HCT116 (cell line): ENCODE measurements at regions not wholly inside any gene's neighbourhood (a gene's known extent, or its start where the extent isn't known, plus 50 kb on each side); places are given as distances from the start of the nearest gene placed in this dataset.
"Not testable (repeated sequence)": the region's sequence is repeated elsewhere in the genome, so short reads cannot be mapped to it uniquely, and the experiment has no call there.

Experiments
- ATAC-seq: fragments of 200-7000 bp; cut with Tn5 transposase; 2 replicates; pipeline ENCODE4 v1.9.1; 2020; ENCODE audit warnings: mild to moderate bottlenecking, moderate library complexity
- BruUV-seq: library from RNA; stranded (reverse); fragments of 400-500 nt; replicated peaks from 2 replicates; lab custom pipeline; 2021; lab: Mats Ljungman, UMichigan
- CTCF ChIA-PET: fragments of 300-600 bp; sonication (Branson Sonifier 250); formaldehyde crosslinking; loops from one replicate; lab custom pipeline; 2021; ENCODE audit warnings: antibody characterized with exemption; lab: Charles Lee
- POLR2A ChIA-PET: fragments of 300-600, 350-600 bp; sonication (Branson Sonifier 250); formaldehyde crosslinking; loops from one replicate; lab custom pipeline; 2021; ENCODE audit warnings: antibody characterized with exemption; lab: Charles Lee
- RAD21 ChIA-PET, 2 experiments: fragments of 300-600 bp; sonication (Branson Sonifier 250); formaldehyde crosslinking; loops; one replicate each; lab custom pipeline; 2023; ENCODE audit warnings: low total read pairs in 2 of 2; ENCODE audit not compliant: uncharacterized antibody in 2 of 2, unreplicated experiment in 2 of 2, low non-redundant PET in 1 of 2; lab: Charles Lee
- DNase-seq: peaks from one replicate; pipeline ENCODE4 v3.0.0-alpha.2; 2010; ENCODE audit warnings: low read depth, low spot score
- H2AFZ ChIP-seq: fragments of 200-600 bp; shearing (Covaris generic), sonication (generic); 2 replicates; pipeline ENCODE4 v1.6.1; 2017; ENCODE audit warnings: low read depth, mixed run types, mixed read lengths, antibody characterized with exemption, low read length; ENCODE audit not compliant: poor library complexity, severe bottlenecking
- H3K27ac ChIP-seq: 2 replicates; pipeline ENCODE4 v1.5.1; 2012; ENCODE audit warnings: low read depth, low read length
- H3K27me3 ChIP-seq: fragments of 200-600 bp; sonication (generic); 2 replicates; pipeline ENCODE4 v1.6.1; 2016; ENCODE audit warnings: mixed run types, low read length, mixed read lengths; ENCODE audit not compliant: insufficient read depth
- H3K36me3 ChIP-seq, 2 experiments: fragments of 200-500 bp in 1 of 2; fragments of 200-600 bp in 1 of 2; sonication (Bioruptor generic) in 1 of 2; sonication (generic) in 1 of 2; 2 replicates each; pipeline versions ENCODE4 v1.5.1 to v1.6.1; 2014 to 2016; ENCODE audit warnings: low read length in 2 of 2, inconsistent platforms in 1 of 2, mixed read lengths in 1 of 2, mixed run types in 1 of 2; ENCODE audit not compliant: insufficient read depth in 2 of 2, control insufficient read depth in 1 of 2
- H3K4me1 ChIP-seq, 2 experiments: fragments of 200-600 bp in 1 of 2; sonication (generic) in 1 of 2; 2 replicates each; pipeline versions ENCODE4 v1.5.1 to v1.6.1; 2012 to 2017; ENCODE audit warnings: low read length in 2 of 2, inconsistent platforms in 1 of 2, mild to moderate bottlenecking in 1 of 2, mixed read lengths in 1 of 2, mixed run types in 1 of 2, moderate library complexity in 1 of 2; ENCODE audit not compliant: insufficient read depth in 2 of 2, control insufficient read depth in 1 of 2
- H3K4me2 ChIP-seq: fragments of 200-600 bp; sonication (generic); 2 replicates; pipeline ENCODE4 v1.6.1; 2017; ENCODE audit warnings: mixed run types, low read length, mixed read lengths
- H3K4me3 ChIP-seq, 2 experiments: fragments of 200-600 bp in 1 of 2; sonication (generic) in 1 of 2; replicated peaks in 1 of 2; 2 replicates each; pipeline ENCODE4 v1.5.1; 2011 to 2016; ENCODE audit warnings: low read length in 2 of 2, control low read depth in 1 of 2, low read depth in 1 of 2, mild to moderate bottlenecking in 1 of 2, mixed read lengths in 1 of 2, mixed run types in 1 of 2
- H3K79me2 ChIP-seq: fragments of 200-600 bp; sonication (generic); 2 replicates; pipeline ENCODE4 v1.6.1; 2017; ENCODE audit warnings: mild to moderate bottlenecking, mixed run types, low read length, moderate library complexity, mixed read lengths; ENCODE audit not compliant: insufficient read depth
- H3K9ac ChIP-seq: fragments of 200-600 bp; sonication (generic); 2 replicates; pipeline ENCODE4 v1.6.1; 2016; ENCODE audit warnings: low read length, mixed read lengths
- H3K9me2 ChIP-seq: fragments of 200-600 bp; sonication (generic), shearing (Covaris generic); 2 replicates; pipeline ENCODE4 v1.6.1; 2017; ENCODE audit warnings: mixed run types, mild to moderate bottlenecking, moderate library complexity; ENCODE audit not compliant: insufficient read depth
- H3K9me3 ChIP-seq, 2 experiments: fragments of 200-500 bp in 1 of 2; fragments of 200-600 bp in 1 of 2; sonication (Bioruptor generic) in 1 of 2; sonication (generic) in 1 of 2; 2 replicates each; pipeline ENCODE4 v1.6.1; 2014 to 2017; ENCODE audit warnings: low read length in 2 of 2, mixed read lengths in 2 of 2, inconsistent platforms in 1 of 2, low read depth in 1 of 2, mild to moderate bottlenecking in 1 of 2, mixed run types in 1 of 2, moderate library complexity in 1 of 2; ENCODE audit not compliant: control insufficient read depth in 1 of 2, insufficient read depth in 1 of 2
- H4K20me1 ChIP-seq: fragments of 200-600 bp; sonication (generic), shearing (Covaris generic); 2 replicates; pipeline ENCODE4 v1.6.1; 2017; ENCODE audit warnings: mixed run types, mild to moderate bottlenecking, moderate library complexity; ENCODE audit not compliant: insufficient read depth
- ATF3 ChIP-seq: IDR thresholded peaks from 2 replicates; pipeline ENCODE4 v1.6.1; 2012
- CBX3 ChIP-seq: IDR thresholded peaks from 2 replicates; pipeline ENCODE4 v1.6.1; 2012; ENCODE audit warnings: low read depth
- CEBPB ChIP-seq: IDR thresholded peaks from 2 replicates; pipeline ENCODE4 v1.6.1; 2012; ENCODE audit warnings: low read depth
- CTCF ChIP-seq, 3 experiments: fragments of 200-600 bp in 1 of 3; sonication (generic) in 1 of 3; IDR thresholded peaks in 2 of 3; conservative IDR thresholded peaks in 1 of 3; 2 replicates each; pipeline ENCODE4 v1.5.1; 2012 to 2017; ENCODE audit warnings: low read depth in 2 of 3, low read length in 2 of 3, antibody characterized with exemption in 1 of 3, borderline replicate concordance in 1 of 3, control low read depth in 1 of 3, mild to moderate bottlenecking in 1 of 3, mixed read lengths in 1 of 3, mixed run types in 1 of 3, moderate library complexity in 1 of 3; ENCODE audit not compliant: insufficient read depth in 1 of 3
- ELF1 ChIP-seq: IDR thresholded peaks from 2 replicates; pipeline ENCODE4 v1.6.1; 2012; ENCODE audit warnings: low read depth, borderline replicate concordance
- EZH2 ChIP-seq: fragments of 200-600 bp; sonication (generic); IDR thresholded peaks from 2 replicates; pipeline ENCODE4 v1.6.1; 2017; ENCODE audit warnings: antibody characterized with exemption, mixed run types
- EZH2phosphoT487 ChIP-seq: fragments of 200-600 bp; IDR thresholded peaks from 2 replicates; pipeline ENCODE4 v1.6.1; 2018; ENCODE audit warnings: antibody characterized with exemption, borderline replicate concordance
- POLR2A ChIP-seq: IDR thresholded peaks from 2 replicates; pipeline ENCODE4 v1.7.0; 2011; ENCODE audit warnings: borderline replicate concordance; ENCODE audit not compliant: insufficient read depth, insufficient read length; ENCODE audit errors: extremely low read depth
- POLR2AphosphoS5 ChIP-seq: IDR thresholded peaks from 2 replicates; pipeline ENCODE4 v1.6.1; 2011; ENCODE audit warnings: mild to moderate bottlenecking, low read depth, low read length, moderate library complexity
- RAD21 ChIP-seq: IDR thresholded peaks from 2 replicates; pipeline ENCODE4 v1.6.1; 2012; ENCODE audit warnings: low read depth, mild to moderate bottlenecking
- REST ChIP-seq: IDR thresholded peaks from 2 replicates; pipeline ENCODE4 v1.6.1; 2012; ENCODE audit warnings: low read depth
- SIN3A ChIP-seq: IDR thresholded peaks from 2 replicates; pipeline ENCODE4 v1.6.1; 2012; ENCODE audit warnings: low read depth
- SP1 ChIP-seq: IDR thresholded peaks from 2 replicates; pipeline ENCODE4 v1.6.1; 2012; ENCODE audit warnings: low read depth
- ZBTB33 ChIP-seq: IDR thresholded peaks from 2 replicates; pipeline ENCODE4 v1.6.1; 2011; ENCODE audit warnings: mild to moderate bottlenecking, low read length, moderate library complexity; ENCODE audit not compliant: insufficient replicate concordance; ENCODE audit errors: extremely low read depth
- intact Hi-C: fragments of 100-400 bp; cut with micrococcal nuclease; formaldehyde crosslinking; loops from 2 replicates; pipeline ENCODE4 v1.10.0; 2022

- no peak overlapping the region for H2AFZ ChIP-seq
- ChIA-PET RAD21 (no interaction called here), CTCF (no interaction called here), POLR2A (no interaction called here)
- H3K4me3 ChIP-seq: no peak overlapping the region
- no peaks in the 10 kb centered on the region for H3K27me3 ChIP-seq
- H3K4me1 ChIP-seq: peaks cover 6 to 9% of the 10 kb centered on the region in 2 experiments
- H3K79me2 ChIP-seq: no peaks in the 10 kb centered on the region
- no peak for TF ChIP-seq CEBPB
- TF ChIP-seq SIN3A: no peak
- no peak for TF ChIP-seq EZH2phosphoT487
- TF ChIP-seq ZBTB33: no peak
- no peak for TF ChIP-seq POLR2AphosphoS5
- no peak for TF ChIP-seq CTCF (IDR thresholded peaks at IDR 0.05 in 2 of 3, conservative IDR thresholded peaks at IDR 0.05 in 1 of 3; ENCODE audit: borderline replicate concordance in 1 of 3, insufficient read depth in 1 of 3, low read depth in 2 of 3, low read length in 2 of 3)
- no peak for TF ChIP-seq ATF3
- no peak for TF ChIP-seq SP1
- no peak for TF ChIP-seq REST
- TF ChIP-seq RAD21: no peak
- no peak for TF ChIP-seq CBX3
- TF ChIP-seq ELF1: no peak
- no peak for TF ChIP-seq EZH2
- TF ChIP-seq POLR2A: no peak
- no peaks in the 10 kb centered on the region for H3K36me3 ChIP-seq
- no peaks in the 10 kb centered on the region for H3K9me2 ChIP-seq
- no TSS peak for BruUV-seq
- no peak for DNase-seq
- H3K9me3 ChIP-seq: no peaks in the 10 kb centered on the region
- intact Hi-C loops: no loop called here
- no peak overlapping the region for H3K4me2 ChIP-seq
- no peak overlapping the region for H3K9ac ChIP-seq
- no peaks in the 10 kb centered on the region for H4K20me1 ChIP-seq
- no peak for ATAC-seq
- no peak overlapping the region for H3K27ac ChIP-seq
Observed at GRCh38 chr1:148328884-148329283, 154.2 kb downstream of the PPIAL4G start.

GRCh38 chr1:148325031-148325430 lies 158.1 kb downstream of the PPIAL4G start:
- H3K4me2 ChIP-seq, H3K4me3 ChIP-seq, H3K9me3 ChIP-seq, BruUV-seq, H3K27me3 ChIP-seq, RAD21 ChIA-PET, H3K36me3 ChIP-seq, intact Hi-C loops, DNase-seq, H3K9me2 ChIP-seq, H3K27ac ChIP-seq, H4K20me1 ChIP-seq, H3K79me2 ChIP-seq, H3K9ac ChIP-seq, CTCF ChIA-PET, ATAC-seq, H2AFZ ChIP-seq, H3K4me1 ChIP-seq: not testable (repeated sequence)
- POLR2A ChIA-PET: interaction anchor here (1.1 to 1.6 kb wide), 2 partner anchors 9 to 62 kb away, joined by 4 to 9 read pairs; no protein-coding TSS in a partner anchor
